Umbilical cord (tissue), 1 donor: ENCODE measurements at regions not wholly inside any gene's neighbourhood (a gene's known extent, or its start where the extent isn't known, plus 50 kb on each side); places are given as distances from the start of the nearest gene placed in this dataset.
"Not testable (repeated sequence)": the region's sequence is repeated elsewhere in the genome, so short reads cannot be mapped to it uniquely, and the experiment has no call there.

ENCODE experiments used
- DNase-seq: peaks from one replicate; pipeline ENCODE4 v3.0.0-alpha.2; 2015; ENCODE audit warnings: low spot score

DNA sequence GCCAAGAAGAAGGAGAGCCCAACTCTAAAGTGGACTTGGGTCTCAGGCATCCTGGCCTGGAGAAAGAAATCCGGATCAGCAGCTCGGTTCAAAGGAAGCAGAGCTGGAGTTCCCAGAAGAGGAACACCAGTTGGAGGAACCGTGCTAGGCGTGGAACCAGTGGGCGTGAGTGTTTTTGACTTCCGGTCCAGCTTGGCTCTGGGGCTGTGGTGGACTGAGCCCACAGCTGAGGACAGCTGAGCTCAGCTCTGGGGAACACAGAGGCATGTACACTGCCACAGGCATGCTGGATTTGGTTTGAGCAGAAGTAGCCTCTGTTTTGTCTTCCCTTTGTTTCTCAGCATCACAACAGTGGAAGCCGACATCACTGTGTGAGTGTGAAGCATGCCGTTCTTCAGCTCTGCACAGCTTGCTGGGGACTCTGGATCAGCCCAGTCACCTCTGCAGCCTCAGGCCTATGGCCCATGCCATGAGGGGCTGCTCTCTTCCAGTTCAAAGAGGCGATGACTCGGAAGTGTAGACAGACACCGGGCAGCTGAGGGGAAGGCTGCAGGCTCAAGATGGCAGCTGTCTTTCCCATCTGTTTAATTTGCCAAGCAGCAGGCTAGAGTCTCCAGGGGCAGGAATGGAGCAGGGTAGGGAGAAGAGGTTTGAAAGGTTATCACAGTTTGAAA, 185.8 kb upstream of the UBE3A start:
- no peak for DNase-seq

DNA sequence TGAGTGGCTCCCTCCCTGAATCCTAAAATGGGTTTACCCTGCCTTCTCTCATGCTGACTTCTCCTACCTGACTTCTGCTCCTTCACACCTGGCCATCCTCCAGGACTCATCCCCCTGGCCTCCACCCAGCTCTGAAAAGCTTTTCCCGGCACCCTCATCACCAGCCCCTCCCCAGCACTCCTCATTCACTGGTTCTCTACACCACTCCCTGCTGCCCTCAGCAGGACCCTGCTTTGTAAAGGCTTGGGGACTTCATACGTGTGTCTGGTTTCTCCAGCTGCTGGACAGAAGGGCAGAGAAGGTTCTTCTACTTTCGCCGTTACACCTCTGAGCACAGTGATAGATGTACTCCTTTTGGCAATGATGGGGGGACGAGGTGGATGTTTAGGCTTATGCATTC, 184.9 kb upstream of the UBE3A start:
- no peak for DNase-seq

DNA sequence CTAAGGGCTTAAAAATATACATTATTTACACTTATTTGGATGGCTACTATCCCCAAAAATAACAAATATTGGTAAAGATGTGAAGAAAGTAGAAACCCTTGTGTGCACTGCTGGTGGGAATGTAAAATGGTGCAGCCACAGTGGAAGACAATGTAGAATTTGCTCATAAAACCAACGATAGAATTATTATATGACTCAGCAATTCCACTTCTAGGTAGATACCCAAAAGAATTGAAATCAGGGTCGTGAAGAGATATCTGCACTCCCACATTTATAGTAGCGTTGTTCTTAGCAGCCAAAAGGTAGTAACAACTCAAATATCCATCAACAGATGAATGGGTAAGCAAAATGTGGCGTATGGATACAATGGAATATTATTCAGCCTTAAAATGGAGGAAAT, 181.6 kb upstream of the UBE3A start:
- no peak for DNase-seq

DNA sequence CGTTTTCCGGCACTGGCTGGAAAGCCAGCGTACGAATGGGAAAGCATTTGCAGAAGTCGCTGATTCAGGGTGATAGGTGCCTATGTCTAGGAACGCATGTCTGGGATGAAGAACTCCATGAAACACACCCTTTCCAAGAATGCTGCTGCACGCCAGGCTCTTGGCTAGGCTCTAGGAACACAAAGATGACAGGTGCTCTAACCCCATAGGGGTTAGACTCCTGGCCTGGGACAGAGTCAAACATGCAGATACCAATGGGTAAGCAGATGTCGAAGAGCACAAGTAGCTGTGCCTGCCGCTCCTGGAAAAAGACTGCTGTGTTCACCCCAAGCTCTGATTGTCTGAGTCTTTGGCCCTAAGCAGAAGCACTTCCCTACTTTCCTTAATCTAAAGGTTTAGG, 180.9 kb upstream of the UBE3A start:
- DNase-seq, result no peak

DNA sequence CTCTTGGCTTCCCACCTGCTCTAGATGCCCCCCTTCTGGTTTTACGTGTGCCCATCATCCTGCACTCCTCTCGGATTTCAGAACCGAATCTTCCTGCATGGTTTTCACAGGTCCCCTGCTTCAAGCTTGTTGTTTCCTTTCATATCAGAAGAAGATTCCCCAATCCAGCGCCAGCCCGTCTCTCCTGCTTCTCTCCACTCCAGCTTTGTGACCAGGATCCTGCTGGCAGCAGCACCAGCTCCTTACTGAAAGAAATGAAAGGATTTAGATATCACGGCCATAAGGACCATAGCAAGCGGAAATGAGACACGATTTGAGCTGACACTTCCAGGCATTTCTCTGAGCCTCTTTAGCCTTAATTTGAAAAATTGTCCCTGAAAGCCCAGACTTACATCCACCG, 180.3 kb upstream of the UBE3A start:
- no peak for DNase-seq

DNA sequence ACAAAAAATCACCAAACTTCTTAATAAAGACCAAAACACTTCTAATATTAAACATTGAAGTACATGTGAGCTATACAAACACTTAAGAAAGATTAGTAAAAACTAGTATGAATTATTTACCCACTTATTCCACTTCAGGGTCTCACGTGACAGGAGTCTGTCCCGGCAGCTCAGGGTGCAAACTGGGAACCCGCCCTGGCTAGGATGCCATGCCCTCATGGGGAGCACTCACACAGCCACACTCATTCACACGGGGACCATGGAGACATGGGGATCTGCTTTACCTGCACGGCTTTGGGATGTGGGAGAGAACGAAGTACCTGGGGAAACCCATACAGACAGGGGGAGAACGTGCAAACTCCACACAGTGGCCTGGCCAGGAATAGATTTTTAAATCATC, 179.3 kb upstream of the UBE3A start:
- no peak for DNase-seq

DNA sequence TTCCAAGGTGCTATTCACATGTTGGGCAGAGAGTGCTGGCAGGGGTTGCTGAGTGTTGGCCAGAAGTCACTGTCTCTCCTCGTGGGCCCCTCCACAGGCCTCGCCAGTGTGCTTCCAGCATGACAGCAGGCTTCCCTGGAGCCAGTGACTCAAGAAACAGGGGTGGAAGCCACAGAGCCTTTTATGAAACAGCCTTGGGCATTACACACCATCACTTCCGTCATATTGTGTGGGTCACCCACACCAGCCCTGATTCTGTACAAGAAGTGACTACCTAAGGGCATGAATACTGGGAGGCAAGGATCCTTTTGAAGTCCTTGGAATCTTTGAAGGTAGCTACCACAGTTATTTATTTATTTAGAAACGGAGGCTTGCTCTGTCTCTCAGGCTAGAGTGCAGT, 177.6 kb upstream of the UBE3A start:
- no peak for DNase-seq

DNA sequence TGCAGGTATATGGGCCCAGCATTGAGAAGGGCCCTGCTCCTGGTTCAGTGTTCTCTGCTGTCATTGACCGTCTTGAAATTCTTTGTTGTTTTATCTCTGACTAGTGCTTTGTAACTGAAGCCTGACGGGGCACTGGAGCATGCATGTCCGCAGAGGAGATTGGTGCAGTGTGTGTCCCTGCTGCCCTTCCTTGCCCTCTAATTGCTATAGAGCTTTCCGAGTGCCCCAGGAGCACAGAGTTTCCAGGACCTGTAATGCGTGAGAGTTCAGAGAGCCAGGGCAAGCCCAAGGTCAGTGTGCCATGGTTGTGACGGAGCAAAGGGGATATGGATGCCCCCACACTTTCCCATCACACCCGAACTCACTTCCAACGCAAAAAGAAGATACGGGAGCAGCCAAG, 174.3 kb upstream of the UBE3A start:
- no peak for DNase-seq

DNA sequence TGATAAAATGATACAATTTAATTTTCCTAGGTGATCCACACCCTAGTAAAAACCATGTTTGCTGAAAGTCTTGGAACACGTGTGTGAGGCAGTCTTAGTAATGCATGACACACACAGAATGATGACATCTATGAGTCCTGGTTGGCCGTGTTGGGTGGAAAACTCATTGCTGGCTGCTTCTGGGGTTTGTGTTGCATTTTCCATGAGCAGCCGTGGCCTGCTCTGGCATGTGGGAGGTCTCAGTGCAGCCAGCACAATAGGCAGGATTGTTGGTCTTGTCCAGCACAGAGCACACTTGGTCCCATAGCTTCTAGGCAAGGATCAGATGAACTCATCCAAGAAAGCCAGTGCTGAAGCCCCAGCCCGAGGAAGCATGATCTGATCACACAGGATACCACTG, 172.8 kb upstream of the UBE3A start:
- DNase-seq, result no peak

DNA sequence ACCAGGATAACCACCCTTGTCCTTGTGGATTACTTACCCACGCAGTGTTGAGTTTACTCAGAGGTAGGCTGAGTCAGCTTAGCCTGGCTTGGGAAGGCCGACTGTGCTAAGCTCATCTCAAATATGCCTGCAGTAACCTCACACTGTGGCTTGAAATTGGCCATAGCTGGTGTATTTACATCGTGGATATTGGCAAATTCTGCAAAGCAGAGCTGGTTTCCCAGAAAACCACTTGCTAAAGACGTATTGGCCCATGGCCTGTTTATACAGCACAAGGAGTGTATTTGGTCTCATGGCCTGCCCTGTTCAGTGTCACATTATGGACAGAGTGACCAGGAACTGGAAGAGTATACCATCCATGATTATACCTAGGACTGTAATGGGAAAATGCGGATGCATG, 170.5 kb upstream of the UBE3A start:
- no peak for DNase-seq

DNA sequence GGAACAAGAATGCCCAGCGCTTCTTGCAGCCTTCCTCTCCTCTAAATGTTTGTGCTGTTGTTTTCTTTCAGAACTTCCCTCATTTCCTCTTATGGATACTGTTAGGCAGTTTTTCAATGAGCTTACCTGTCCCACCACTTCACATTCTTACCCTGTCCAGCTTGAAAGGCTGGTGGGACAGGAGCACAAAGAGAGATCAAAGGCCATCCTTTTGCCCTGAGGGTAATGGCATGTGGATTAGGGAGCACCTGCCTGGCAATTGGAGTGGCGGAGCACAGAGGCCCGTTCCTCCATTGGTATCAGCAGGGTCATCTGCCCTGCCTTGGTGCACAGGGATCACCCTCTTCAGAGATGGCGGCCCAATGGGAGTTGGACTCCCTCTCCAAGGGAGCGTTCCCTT, 170.1 kb upstream of the UBE3A start:
- DNase-seq, result no peak

DNA sequence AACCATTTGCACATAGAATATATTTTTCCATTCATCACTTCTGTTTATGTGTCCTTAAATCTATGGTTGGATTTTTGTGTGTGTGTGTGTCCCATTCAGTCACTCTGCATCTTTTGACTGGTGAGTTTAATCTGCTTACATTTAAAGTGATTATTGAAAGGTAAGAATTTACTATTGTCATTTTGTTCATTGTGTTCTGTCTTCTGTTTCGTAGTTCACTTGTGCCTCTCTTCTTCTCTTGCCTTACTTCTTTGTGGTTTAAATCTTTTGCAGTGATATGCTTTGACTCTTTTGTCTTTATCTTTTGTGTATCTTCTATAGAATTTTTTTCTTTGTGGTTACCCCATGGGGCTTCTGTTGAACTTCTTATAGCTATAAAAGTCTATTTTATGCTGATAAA, 166.3 kb upstream of the UBE3A start:
- no peak for DNase-seq

DNA sequence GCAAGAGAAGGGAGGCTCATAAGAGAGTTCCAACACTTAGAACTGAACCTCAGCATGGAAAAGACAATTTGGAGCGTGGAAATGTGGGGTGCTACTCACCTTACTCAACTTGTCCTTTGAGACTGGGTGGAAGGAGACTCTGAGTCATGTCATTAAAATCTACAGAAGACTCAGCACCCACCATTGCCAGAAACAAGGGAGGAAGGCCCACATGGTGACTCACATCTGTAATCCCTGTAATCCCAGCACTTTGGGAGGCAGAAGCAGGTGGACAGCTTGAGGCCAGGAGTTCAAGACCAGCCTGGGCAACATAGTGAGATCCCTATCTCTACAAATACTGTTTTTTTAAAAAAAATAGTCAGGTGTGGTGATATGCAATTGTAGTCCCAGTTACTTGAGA, 161.9 kb upstream of the UBE3A start:
- no peak for DNase-seq

DNA sequence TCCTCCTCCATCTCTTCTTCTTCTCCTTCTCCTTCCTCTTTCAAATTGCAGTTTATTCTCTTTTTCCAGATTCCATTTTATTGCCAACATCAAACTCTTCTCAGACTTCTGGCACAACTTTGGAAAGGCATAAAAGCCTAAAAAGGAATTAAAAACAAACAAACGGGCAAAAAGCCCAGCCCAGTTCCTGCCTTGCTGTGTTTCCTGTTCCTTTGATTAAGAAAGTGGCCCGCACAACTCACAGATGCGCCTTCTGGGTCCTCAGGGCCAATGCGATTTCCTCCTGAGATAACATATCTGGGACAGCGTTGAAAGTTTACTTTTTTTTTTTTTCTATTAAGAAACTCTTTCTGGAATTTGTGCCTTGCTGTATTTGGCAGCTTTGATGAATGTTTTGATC, 158.7 kb upstream of the UBE3A start:
- DNase-seq, result peak; percentile 5

DNA sequence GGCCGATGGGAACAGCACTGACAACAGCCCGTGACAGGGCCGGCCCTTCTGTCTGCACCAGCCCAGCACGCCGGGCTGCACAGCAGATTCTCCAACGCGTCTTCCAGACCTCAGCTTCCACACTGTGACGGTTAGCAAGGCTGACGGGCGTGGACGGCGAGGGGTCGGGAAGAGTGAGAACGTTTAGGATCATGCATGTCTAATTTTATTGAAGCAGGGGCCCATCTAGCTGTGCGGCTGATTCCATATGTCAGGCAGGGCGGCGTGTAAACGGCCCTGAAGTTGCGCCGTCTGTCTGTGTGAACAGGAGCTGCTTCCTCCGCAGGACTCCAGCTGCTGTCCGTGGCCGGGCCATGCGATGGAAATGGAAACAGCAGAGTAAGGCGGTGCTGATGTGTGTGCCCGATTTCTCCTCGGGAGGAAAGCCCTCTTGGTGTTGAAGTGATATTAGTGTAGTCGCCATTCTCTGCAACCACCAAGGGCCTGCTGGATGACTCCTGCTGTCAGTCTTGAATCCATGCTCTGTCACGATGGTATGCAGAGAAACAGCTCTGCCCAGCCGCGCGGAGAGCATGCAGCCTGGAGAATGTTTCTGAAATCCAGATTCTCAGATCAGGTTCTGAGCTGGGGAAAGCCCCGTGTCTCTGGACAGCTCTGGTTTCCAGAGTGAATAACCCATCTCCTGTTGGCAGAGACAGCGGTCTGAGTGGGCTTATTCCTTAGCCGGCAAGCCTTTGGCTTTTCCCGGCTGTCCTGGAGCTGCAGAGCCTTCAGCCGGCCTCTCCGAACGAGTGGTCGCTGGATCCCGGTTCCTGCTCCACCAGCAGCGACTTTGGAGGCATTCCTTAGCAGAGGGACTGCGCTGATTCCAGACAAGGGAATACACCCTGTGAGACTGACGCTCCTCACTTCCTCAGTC, 158.1 kb upstream of the UBE3A start:
- peak; percentile 35 for DNase-seq

DNA sequence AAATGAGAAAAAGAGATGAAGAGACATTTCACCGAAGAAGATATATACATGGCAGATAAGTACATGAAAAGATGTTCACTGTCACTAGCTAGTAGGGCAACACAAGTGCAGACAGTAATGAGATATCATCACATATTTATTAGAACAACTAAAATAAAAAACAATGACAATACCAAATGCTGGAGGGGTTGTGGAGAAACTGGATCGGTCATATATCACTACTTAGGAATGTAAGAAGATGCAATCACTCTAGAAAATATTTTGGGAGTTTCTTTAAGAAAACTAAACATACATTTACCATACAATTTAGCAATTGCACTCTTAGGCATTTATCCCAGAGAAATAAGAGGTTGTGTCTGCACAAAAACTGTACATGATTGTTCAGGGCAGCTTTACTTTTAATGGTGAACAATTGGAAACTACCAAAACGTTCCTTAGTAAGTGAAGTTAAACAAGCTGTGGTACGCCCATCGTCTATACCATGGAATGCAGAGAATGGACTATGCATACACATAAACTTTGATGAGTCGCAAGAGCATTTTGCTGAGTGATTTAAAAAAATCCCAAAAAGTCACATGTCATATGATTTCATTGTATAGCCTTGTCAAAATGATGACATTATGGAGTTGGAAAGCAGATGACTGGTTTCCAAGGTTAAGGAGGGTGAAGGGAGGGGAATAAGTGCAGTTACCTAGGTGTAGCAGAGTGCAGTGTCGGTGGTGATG, 149.0 kb upstream of the UBE3A start:
- no peak for DNase-seq

DNA sequence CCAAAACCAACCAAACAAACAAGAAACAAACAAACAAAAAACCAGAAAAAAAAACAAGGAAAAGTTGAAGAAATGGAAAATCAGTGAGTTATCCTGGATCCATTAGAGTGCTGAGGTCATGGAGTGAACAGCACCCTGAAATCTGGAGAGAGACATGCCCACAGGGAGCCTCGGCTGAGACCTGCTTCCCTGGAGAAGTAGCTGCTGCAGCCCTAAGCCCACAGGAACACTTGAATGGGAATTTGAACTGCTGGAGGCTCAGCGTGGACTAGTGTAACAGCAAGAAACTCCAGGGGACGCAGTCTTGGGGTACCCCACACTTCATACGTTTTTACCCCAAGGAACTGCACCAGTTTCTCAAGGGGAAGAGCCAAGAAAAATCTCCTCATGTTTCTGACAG, 144.1 kb upstream of the UBE3A start:
- DNase-seq, result no peak

DNA sequence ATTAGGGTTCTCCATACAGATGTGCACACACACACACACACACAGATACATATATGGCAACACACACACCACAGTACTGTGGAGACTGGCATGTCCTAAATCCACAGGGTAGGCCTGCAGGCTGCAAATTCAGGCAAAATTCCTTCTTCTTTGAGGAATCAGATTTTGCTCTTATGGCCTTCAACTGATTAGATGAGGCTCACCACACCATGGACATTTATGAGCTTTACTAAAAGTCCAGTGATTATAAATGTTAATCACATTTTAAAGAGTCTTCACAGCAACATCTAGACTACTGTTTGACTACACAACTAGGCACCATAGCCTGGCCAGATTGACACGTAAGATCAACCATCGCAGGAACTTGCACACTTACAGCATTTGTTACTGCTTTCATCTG, 140.3 kb upstream of the UBE3A start:
- no peak for DNase-seq

DNA sequence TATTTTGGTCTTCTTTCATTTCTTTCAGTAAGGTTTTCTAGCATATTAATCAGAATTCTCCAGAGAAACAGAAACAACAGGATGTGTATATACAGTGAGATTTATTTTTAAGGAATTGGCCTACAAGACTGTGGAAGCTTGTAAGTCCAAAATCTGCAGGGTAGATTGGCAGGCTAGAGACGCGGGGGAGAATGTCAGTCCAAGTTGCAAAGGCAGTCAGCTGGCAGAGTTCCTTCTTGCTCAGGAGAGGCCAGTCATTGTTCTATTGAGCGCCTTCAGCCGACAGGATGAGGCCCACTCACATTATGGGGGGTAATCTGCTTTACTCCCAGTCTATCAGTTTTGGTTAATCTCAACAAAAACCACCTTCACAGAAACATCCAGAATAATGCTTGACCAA, 133.4 kb upstream of the UBE3A start:
- DNase-seq, result no peak

DNA sequence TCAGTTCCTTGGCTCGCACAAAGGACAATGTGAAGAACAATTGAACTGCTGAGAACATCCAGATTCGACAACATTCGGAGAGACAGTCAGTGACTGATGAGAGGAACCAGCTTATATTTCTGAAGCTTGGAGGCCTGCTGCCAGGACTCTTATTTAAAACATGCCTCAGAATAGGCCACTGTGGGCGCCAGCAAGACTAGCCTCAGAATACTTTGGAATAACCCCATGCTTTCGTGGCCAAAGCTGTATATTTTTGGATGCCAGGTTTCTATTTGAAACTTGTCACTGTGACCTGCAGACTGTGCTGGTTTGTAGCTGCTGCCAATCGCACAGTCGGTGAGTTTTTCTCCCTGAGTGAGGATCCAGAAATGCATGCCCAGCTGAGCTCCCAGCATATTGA, 129.9 kb upstream of the UBE3A start:
- no peak for DNase-seq

DNA sequence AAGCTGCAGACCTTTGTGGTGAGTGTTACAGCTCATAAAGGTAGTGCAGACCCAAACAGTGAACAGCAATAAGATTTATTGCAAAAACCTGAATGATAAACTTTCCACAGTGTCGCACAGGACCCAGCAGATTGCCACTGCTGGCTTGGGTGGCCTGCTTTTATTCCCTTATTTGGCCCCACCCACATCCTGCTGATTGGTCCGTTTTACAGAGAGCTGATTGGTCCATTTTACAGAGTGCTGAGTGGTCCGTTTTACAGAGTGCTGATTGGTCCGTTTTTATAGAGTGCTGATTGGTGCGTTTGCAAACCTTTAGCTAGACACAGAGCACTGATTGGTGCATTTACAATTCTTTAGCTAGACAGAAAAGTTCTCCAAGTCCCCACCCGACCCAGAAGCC, 127.7 kb upstream of the UBE3A start:
- DNase-seq, result not testable (repeated sequence)

DNA sequence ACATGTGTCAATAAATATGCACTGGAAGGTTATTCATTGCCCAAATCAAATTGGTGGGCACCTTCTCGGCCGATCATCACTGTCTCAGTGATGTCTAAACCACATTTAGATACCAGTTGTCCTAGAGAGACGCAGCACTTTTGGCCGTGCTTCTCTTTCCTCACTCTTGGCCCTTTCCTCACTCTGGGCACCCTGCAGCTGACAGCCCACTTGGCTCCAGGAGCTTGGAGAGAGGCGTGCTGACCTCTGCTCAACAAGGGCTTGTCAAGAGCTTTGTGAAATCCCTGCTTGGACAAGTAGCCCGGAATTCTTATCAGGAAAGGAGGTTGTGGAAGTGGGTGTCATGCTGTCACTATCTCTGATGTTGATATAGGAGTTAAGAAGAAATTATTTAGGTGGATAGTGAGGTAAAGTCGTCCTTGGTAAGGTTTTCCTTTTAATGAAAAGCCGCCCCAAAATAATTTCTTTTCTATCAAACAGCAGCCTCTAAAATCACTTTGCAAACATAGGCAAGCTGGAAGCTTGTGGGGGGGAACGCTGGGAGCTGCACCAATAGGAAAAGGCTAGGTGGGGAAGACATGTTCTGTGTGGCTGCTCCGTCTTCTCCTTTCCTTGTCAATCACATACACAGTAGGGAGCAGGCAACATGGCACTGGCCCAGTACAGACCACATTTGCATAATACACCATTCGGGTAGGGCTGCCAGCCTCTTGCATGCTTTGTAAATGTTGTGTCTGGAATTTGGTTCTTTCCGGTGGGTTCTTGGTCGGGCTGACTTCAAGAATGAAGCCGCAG, 126.8 kb upstream of the UBE3A start:
- DNase-seq, result no peak
